ENCODE measurements at regions not wholly inside any gene's neighbourhood (a gene's known extent, or its start where the extent isn't known, plus 50 kb on each side); places are given as distances from the start of the nearest gene placed in this dataset.

DNA sequence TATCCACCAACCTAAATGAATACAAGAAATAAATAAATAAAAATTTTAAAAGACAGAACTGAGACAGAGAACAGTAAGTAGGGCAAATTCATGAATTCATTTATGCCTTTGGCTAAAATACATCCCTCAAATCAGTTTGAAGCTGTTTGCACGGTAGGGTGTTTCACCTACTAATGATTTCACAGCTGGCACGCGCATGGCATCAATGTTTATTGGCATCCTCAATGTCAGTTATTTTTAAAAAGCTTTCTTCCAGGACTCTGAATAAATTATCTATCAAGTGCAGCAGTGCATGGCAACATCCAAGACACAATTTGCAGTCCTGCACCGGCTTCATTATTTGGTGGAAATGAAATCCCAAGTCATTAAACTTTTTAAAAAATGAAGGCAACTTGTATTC, 985.2 kb upstream of the ROBO1 start:
- Histone ChIP-seq H3K9me2 (ENCODE audit: insufficient read depth) (peaks cover 3% of the 10 kb centered on the region; the same call in 1 of the 2 replicates), H4K20me1 (ENCODE audit: insufficient read depth) (no peaks in the 10 kb centered on the region), H3K4me3 (no peak overlapping the region), H3K27me3 (replicated peaks; ENCODE audit: insufficient read depth) (no peaks in the 10 kb centered on the region), H3F3A (ENCODE audit: insufficient read depth) (no peaks in the 10 kb centered on the region), H3K27ac (no peak overlapping the region), H3K9ac (no peak overlapping the region), H2AFZ (no peak overlapping the region), H3K79me2 (ENCODE audit: insufficient read depth) (no peaks in the 10 kb centered on the region), H3K4me2 (ENCODE audit: unreplicated experiment) (no peak overlapping the region), H3K4me1 (ENCODE audit: insufficient read depth) (no peaks in the 10 kb centered on the region), H3K36me3 (ENCODE audit: low read depth) (no peaks in the 10 kb centered on the region), H3K9me3 (ENCODE audit: low read depth) (no peaks in the 10 kb centered on the region)
- no peak for DNase-seq
- in situ Hi-C loops (cut with MboI) = no loop called here
- no peak for TF ChIP-seq EZH2phosphoT487 (IDR thresholded peaks at IDR 0.05; ENCODE audit: insufficient read depth, low read depth)
- TF ChIP-seq EZH2 (IDR thresholded peaks at IDR 0.05; ENCODE audit: insufficient read depth, poor library complexity, severe bottlenecking) = no peak
- WGBS, 2 experiments (ENCODE audit: low coverage in 1 of 2, low lambda C conversion rate in 2 of 2, missing lambda C conversion rate in 2 of 2) = 35 to 46% methylated on average over 4 of the region's 4 CpGs

DNA sequence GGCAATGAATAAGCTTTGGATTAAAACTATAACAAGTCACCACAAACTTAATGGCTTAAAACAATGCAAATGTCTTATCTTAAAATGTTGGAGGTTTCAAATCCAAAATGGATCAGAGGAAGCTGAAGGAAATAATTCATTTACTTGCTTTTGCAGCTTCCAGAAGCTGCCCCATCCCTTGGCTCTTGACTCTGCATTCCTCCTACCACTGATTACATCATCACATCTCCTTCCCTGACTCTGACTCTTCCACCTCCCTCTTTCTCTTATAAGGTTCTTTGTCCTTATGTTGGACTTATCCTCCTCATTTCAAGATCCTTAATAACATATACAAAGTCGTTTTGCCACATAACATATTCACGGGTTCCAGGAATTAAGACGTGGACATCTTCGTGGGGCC, 982.8 kb upstream of the ROBO1 start:
- Histone ChIP-seq H3K9me2 (ENCODE audit: insufficient read depth) (peaks cover 3% of the 10 kb centered on the region; the same call in 1 of the 2 replicates), H3K27ac (no peak overlapping the region), H3K9me3 (ENCODE audit: low read depth) (no peaks in the 10 kb centered on the region), H3K27me3 (replicated peaks; ENCODE audit: insufficient read depth) (no peaks in the 10 kb centered on the region), H3K9ac (no peak overlapping the region), H3F3A (ENCODE audit: insufficient read depth) (no peaks in the 10 kb centered on the region), H2AFZ (no peak overlapping the region), H3K4me2 (ENCODE audit: unreplicated experiment) (no peak overlapping the region), H4K20me1 (ENCODE audit: insufficient read depth) (no peaks in the 10 kb centered on the region), H3K36me3 (ENCODE audit: low read depth) (no peaks in the 10 kb centered on the region), H3K4me1 (ENCODE audit: insufficient read depth) (no peaks in the 10 kb centered on the region), H3K79me2 (ENCODE audit: insufficient read depth) (no peaks in the 10 kb centered on the region), H3K4me3 (no peak overlapping the region)
- DNase-seq = peak; percentile 25
- no peak for TF ChIP-seq EZH2 (IDR thresholded peaks at IDR 0.05; ENCODE audit: insufficient read depth, poor library complexity, severe bottlenecking)
- TF ChIP-seq EZH2phosphoT487 (IDR thresholded peaks at IDR 0.05; ENCODE audit: insufficient read depth, low read depth) = no peak
- in situ Hi-C loops (cut with MboI) = no loop called here
- 63 to 75% methylated on average over 4 of the region's 4 CpGs for WGBS, 2 experiments (ENCODE audit: low coverage in 1 of 2, low lambda C conversion rate in 2 of 2, missing lambda C conversion rate in 2 of 2)

DNA sequence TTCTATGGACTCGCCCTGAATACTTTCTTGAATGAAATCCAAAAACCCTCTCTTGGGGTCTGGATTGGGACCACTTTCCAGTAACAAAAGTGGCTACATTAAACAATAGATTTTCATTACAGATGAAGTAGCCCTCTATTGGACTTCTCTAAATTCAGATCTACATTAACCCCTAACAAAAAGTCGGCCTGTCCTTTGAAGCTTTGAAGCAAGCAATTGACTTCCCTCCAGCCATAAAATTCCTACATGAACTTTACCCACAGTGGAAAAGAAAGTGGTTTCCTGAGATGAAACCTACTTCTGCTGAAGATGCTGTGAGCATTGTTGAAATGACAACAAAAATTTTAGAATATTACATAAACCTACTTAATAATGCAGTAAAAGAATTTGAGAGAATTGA, 967.1 kb upstream of the ROBO1 start:
- Histone ChIP-seq H3K9ac (no peak overlapping the region), H2AFZ (no peak overlapping the region), H3K27ac (no peak overlapping the region), H4K20me1 (ENCODE audit: insufficient read depth) (no peaks in the 10 kb centered on the region), H3K9me2 (ENCODE audit: insufficient read depth) (no peaks in the 10 kb centered on the region), H3K27me3 (replicated peaks; ENCODE audit: insufficient read depth) (no peaks in the 10 kb centered on the region), H3K9me3 (ENCODE audit: low read depth) (no peaks in the 10 kb centered on the region), H3K4me1 (ENCODE audit: insufficient read depth) (no peaks in the 10 kb centered on the region; the same call in 1 of the 2 replicates), H3F3A (ENCODE audit: insufficient read depth) (no peaks in the 10 kb centered on the region), H3K36me3 (ENCODE audit: low read depth) (no peaks in the 10 kb centered on the region), H3K4me2 (ENCODE audit: unreplicated experiment) (no peak overlapping the region), H3K4me3 (no peak overlapping the region), H3K79me2 (ENCODE audit: insufficient read depth) (no peaks in the 10 kb centered on the region)
- WGBS, 2 experiments (ENCODE audit: low coverage in 1 of 2, low lambda C conversion rate in 2 of 2, missing lambda C conversion rate in 2 of 2) = 47 to 57% methylated on average over 2 of the region's 2 CpGs
- TF ChIP-seq EZH2 (IDR thresholded peaks at IDR 0.05; ENCODE audit: insufficient read depth, poor library complexity, severe bottlenecking) (no peak), EZH2phosphoT487 (IDR thresholded peaks at IDR 0.05; ENCODE audit: insufficient read depth, low read depth) (no peak)
- no peak for DNase-seq
- in situ Hi-C loops (cut with MboI) = no loop called here

GRCh38 chr3:80734483-80734882, 966.7 kb upstream of the ROBO1 start:
- H3K27me3 ChIP-seq (replicated peaks; ENCODE audit: insufficient read depth) = no peaks in the 10 kb centered on the region
- H3K9me2 ChIP-seq (ENCODE audit: insufficient read depth) = no peaks in the 10 kb centered on the region
- H3K4me2 ChIP-seq (ENCODE audit: unreplicated experiment) = no peak overlapping the region
- TF ChIP-seq EZH2 (IDR thresholded peaks at IDR 0.05; ENCODE audit: insufficient read depth, poor library complexity, severe bottlenecking) = no peak
- no peak for TF ChIP-seq EZH2phosphoT487 (IDR thresholded peaks at IDR 0.05; ENCODE audit: insufficient read depth, low read depth)
- 41 to 50% methylated on average over 1 of the region's 1 CpG for WGBS, 2 experiments (ENCODE audit: low coverage in 1 of 2, low lambda C conversion rate in 2 of 2, missing lambda C conversion rate in 2 of 2)
- no peak for DNase-seq
- no peaks in the 10 kb centered on the region for H3K79me2 ChIP-seq (ENCODE audit: insufficient read depth)
- H3K4me3 ChIP-seq = no peak overlapping the region
- H3K4me1 ChIP-seq (ENCODE audit: insufficient read depth) = no peaks in the 10 kb centered on the region; the same call in 1 of the 2 replicates
- no peak overlapping the region for H3K27ac ChIP-seq
- no peaks in the 10 kb centered on the region for H3K36me3 ChIP-seq (ENCODE audit: low read depth)
- in situ Hi-C loops (cut with MboI) = no loop called here
- H3K9me3 ChIP-seq (ENCODE audit: low read depth) = no peaks in the 10 kb centered on the region
- no peak overlapping the region for H3K9ac ChIP-seq
- H2AFZ ChIP-seq = no peak overlapping the region
- no peaks in the 10 kb centered on the region for H4K20me1 ChIP-seq (ENCODE audit: insufficient read depth)
- no peaks in the 10 kb centered on the region for H3F3A ChIP-seq (ENCODE audit: insufficient read depth)
